Kidney (tissue), 13 donors: ENCODE measurements at regions not wholly inside any gene's neighbourhood (a gene's known extent, or its start where the extent isn't known, plus 50 kb on each side); places are given as distances from the start of the nearest gene placed in this dataset.

ENCODE experiments used
- DNase-seq, 5 donors: peaks; one replicate each; pipeline ENCODE4 v3.0.0-alpha.2; 2013 to 2020
- FAIRE-seq: peaks from 2 replicates; lab custom pipeline; 2012; peaks lifted over from hg19 to GRCh38; lab: Jason Lieb, UNC
- H3K27ac ChIP-seq, 2 donors: one replicate each; pipeline ENCODE4 v1.7.0; 2013; ENCODE audit warnings: low read depth in 2 of 2, low read length in 2 of 2, inconsistent platforms in 1 of 2
- H3K27me3 ChIP-seq: one replicate; pipeline ENCODE4 v1.7.1; 2013; ENCODE audit warnings: low read length, inconsistent platforms; ENCODE audit not compliant: control insufficient read depth, insufficient read depth
- H3K36me3 ChIP-seq, 3 donors: one replicate each; pipeline versions ENCODE4 v1.7.0 to v1.7.1; 2013; ENCODE audit warnings: low read length in 3 of 3, control low read depth in 1 of 3, inconsistent platforms in 1 of 3; ENCODE audit not compliant: insufficient read depth in 3 of 3, control insufficient read depth in 2 of 3
- H3K4me1 ChIP-seq, 3 donors: one replicate each; pipeline versions ENCODE4 v1.7.0 to v1.7.1; 2013; ENCODE audit warnings: low read length in 3 of 3, inconsistent platforms in 1 of 3, low read depth in 1 of 3; ENCODE audit not compliant: control insufficient read depth in 2 of 3, insufficient read depth in 2 of 3
- H3K4me3 ChIP-seq, 3 donors: one replicate each; pipeline versions ENCODE4 v1.7.0 to v1.8.1; 2013; ENCODE audit warnings: low read length in 3 of 3, control low read depth in 1 of 3, inconsistent platforms in 1 of 3
- H3K9ac ChIP-seq, 3 donors: one replicate each; pipeline versions ENCODE4 v1.7.0 to v1.7.1; 2013; ENCODE audit warnings: low read length in 3 of 3, control low read depth in 1 of 3, inconsistent platforms in 1 of 3
- H3K9me3 ChIP-seq, 3 donors: one replicate each; pipeline versions ENCODE4 v1.7.0 to v1.7.1; 2013; ENCODE audit warnings: low read length in 3 of 3, control low read depth in 1 of 3, inconsistent platforms in 1 of 3; ENCODE audit not compliant: control insufficient read depth in 2 of 3, insufficient read depth in 1 of 3
- intact Hi-C: fragments of 100-400 bp; cut with DNase I; formaldehyde crosslinking; loops from one replicate; pipeline ENCODE4 v1.11.1; 2022
- TF ChIP-seq, protein P1 (sequence below): IDR thresholded peaks from 3 replicates; pipeline ENCODE4 v1.5.1; 2012; ENCODE audit warnings: mild to moderate bottlenecking, moderate library complexity, borderline replicate concordance; ENCODE audit not compliant: insufficient read depth; ENCODE audit errors: extremely low read depth
- donor health status: control.
- donor health status: control.
- donor health status: control.
- donor health status: control.
- donor health status: control.
- donor health status: DM: yes; HTN: yes; CAD: no.
- donor health status: Normal renal cell carcinoma (clear cell type).

DNA sequence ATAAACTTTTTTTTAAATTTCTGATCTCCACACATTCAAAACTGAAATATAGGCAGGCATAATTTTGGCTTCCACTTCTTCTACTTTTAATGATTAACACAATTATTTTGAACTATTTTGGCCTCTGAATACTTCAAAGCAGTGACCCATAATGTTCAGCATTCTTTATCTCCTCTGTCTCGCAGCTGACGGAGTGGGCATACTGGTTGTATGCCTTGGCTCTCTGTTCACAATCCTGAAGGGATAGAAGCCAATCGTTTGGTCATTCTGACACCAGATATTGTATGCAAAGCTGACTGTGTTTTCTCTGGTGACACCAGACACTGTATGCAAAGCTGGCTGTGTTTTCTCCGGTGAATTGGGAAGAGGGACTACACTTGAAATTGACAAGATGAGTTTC, 833.0 kb downstream of the EFNB2 start:
- DNase-seq (peak in 2 of 5 donors; percentile 16 to 21), FAIRE-seq (no peak)
- H3K9ac ChIP-seq: no peak overlapping the region
- intact Hi-C loops: no loop called here
- TF ChIP-seq, protein P1, sequence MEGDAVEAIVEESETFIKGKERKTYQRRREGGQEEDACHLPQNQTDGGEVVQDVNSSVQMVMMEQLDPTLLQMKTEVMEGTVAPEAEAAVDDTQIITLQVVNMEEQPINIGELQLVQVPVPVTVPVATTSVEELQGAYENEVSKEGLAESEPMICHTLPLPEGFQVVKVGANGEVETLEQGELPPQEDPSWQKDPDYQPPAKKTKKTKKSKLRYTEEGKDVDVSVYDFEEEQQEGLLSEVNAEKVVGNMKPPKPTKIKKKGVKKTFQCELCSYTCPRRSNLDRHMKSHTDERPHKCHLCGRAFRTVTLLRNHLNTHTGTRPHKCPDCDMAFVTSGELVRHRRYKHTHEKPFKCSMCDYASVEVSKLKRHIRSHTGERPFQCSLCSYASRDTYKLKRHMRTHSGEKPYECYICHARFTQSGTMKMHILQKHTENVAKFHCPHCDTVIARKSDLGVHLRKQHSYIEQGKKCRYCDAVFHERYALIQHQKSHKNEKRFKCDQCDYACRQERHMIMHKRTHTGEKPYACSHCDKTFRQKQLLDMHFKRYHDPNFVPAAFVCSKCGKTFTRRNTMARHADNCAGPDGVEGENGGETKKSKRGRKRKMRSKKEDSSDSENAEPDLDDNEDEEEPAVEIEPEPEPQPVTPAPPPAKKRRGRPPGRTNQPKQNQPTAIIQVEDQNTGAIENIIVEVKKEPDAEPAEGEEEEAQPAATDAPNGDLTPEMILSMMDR: no peak
- no peaks in the 10 kb centered on the region for H3K36me3 ChIP-seq
- H3K4me3 ChIP-seq: no peak overlapping the region
- no peaks in the 10 kb centered on the region for H3K27me3 ChIP-seq
- H3K9me3 ChIP-seq: no peaks in the 10 kb centered on the region
- peaks cover 0 to 3% (median 0%) of the 10 kb centered on the region in 3 donors for H3K4me1 ChIP-seq
- no peak overlapping the region for H3K27ac ChIP-seq

DNA sequence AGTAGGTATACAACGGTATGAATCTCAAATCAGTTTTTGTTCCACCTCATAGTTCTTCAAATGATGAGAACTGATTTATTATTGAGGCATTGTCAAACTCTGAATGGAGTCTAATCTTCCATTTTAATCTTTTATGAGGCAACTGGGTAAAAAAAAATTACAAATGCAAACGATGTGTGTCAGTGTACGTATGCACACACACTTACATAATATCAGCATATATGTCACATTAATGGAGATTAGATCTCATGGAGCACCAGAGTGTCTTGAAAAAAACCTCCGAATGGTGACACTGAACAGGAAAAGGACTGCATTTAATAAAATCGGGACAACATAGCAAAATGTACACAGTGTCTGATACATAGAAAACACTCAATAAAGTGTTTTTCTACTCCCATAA, 842.7 kb downstream of the EFNB2 start:
- intact Hi-C loops: no loop called here
- FAIRE-seq (no peak), DNase-seq (no peak)
- Histone ChIP-seq H3K4me1 (no peaks in the 10 kb centered on the region), H3K27ac (no peak overlapping the region), H3K4me3 (no peak overlapping the region), H3K9me3 (no peaks in the 10 kb centered on the region), H3K36me3 (no peaks in the 10 kb centered on the region), H3K9ac (no peak overlapping the region), H3K27me3 (no peaks in the 10 kb centered on the region)
- TF ChIP-seq, protein P1: no peak

DNA sequence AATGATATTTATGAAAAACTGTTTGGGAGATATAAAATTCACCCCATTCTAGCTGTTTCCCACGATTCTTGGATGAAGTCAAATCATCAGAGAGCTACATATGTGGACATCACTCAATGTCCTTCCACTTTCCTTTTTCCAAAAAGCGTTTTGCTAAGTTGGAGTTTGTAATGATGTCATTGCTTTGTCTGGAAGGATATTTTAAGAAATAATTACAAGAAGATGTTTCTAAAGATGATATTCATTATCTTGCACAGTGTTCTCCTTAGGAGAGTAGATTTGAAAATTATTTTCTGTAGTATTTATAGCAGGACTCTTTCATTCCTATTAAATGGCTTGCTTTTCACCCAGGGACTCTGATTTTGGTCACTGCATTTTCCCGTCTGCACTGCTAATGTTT, 851.2 kb downstream of the EFNB2 start:
- TF ChIP-seq, protein P1: no peak
- Histone ChIP-seq H3K36me3 (no peaks in the 10 kb centered on the region), H3K4me3 (no peak overlapping the region), H3K27me3 (no peaks in the 10 kb centered on the region), H3K9ac (no peak overlapping the region), H3K4me1 (no peaks in the 10 kb centered on the region), H3K9me3 (no peaks in the 10 kb centered on the region), H3K27ac (no peak overlapping the region)
- intact Hi-C loops: no loop called here
- FAIRE-seq: no peak
- no peak for DNase-seq

DNA sequence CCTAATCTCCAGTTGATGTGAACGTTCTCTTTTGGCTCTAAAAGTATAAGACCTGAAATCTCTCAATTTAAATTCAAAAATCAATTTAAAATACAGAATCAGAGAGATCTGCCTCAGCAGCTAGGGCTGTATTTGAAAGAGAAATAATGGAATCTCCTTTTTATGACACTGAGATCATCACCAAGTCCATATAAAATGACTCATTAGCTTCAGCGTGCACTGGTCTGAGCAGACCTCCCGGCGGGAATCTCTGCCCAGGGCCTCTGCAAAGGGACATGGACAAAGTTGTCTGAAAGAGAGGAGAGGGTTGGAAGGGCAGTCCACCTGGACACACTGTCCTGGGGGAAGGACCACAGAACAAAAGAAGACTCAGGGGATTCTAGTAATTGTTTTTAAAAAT, 855.6 kb downstream of the EFNB2 start:
- TF ChIP-seq, protein P1: no peak
- Histone ChIP-seq H3K27ac (no peak overlapping the region), H3K4me3 (no peak overlapping the region), H3K9me3 (no peaks in the 10 kb centered on the region), H3K4me1 (no peaks in the 10 kb centered on the region), H3K36me3 (no peaks in the 10 kb centered on the region), H3K27me3 (no peaks in the 10 kb centered on the region), H3K9ac (no peak overlapping the region)
- FAIRE-seq (no peak), DNase-seq (no peak)
- intact Hi-C loops: no loop called here
